ENCODE measurements at regions not wholly inside any gene's neighbourhood (a gene's known extent, or its start where the extent isn't known, plus 50 kb on each side); places are given as distances from the start of the nearest gene placed in this dataset.

- TF ChIP-seq ZNF592 (IDR thresholded peaks at IDR 0.05) (no peak), CTCF (IDR thresholded peaks at IDR 0.05 in 2 of 3, conservative IDR thresholded peaks at IDR 0.05 in 1 of 3; ENCODE audit: control insufficient read depth in 2 of 3, extremely low read depth in 1 of 3, insufficient read depth in 1 of 3, low read depth in 3 of 3, low read length in 3 of 3) (no peak), MXI1 (IDR thresholded peaks at IDR 0.05; ENCODE audit: low read depth, low read length) (no peak), FOS (IDR thresholded peaks at IDR 0.05; ENCODE audit: borderline replicate concordance, extremely low read depth, insufficient read length) (no peak), POLR2AphosphoS5 (IDR thresholded peaks at IDR 0.05; ENCODE audit: low read length) (no peak), ZNF687 (IDR thresholded peaks at IDR 0.05) (no peak), BACH1 (IDR thresholded peaks at IDR 0.05; ENCODE audit: borderline replicate concordance) (no peak), NR2F1 (conservative IDR thresholded peaks at IDR 0.05) (no peak), TBL1XR1 (IDR thresholded peaks at IDR 0.05; ENCODE audit: low read depth, low read length) (no peak), GABPA (IDR thresholded peaks at IDR 0.05; ENCODE audit: low read depth) (no peak), MLLT1 (IDR thresholded peaks at IDR 0.05) (no peak)
These were observed 175.4 kb upstream of the NETO1 start for GRCh38 chr18:73043211-73043610.
